Right lobe of liver (tissue), 6 donors: ENCODE measurements at regions not wholly inside any gene's neighbourhood (a gene's known extent, or its start where the extent isn't known, plus 50 kb on each side); places are given as distances from the start of the nearest gene placed in this dataset.

Experiments used
- ATAC-seq, 4 donors: fragments of 200-7000 bp; cut with Tn5 transposase; one replicate each; pipeline ENCODE4 v1.9.1; 2020; ENCODE audit warnings: mild to moderate bottlenecking in 4 of 4, moderate library complexity in 4 of 4
- DNase-seq, 3 donors: peaks; one replicate each; pipeline ENCODE4 v3.0.0-alpha.2; 2020
- H3K27ac ChIP-seq, 3 donors: fragments of 200-600 bp; one replicate each; pipeline ENCODE4 v1.8.0; 2022
- H3K27me3 ChIP-seq, 2 donors: fragments of 200-600 bp; one replicate each; pipeline ENCODE4 v1.8.0; 2022
- H3K36me3 ChIP-seq, 4 donors: fragments of 200-600 bp; sonication (generic) in 1 of 4; one replicate each; pipeline versions ENCODE4 v1.5.1 to v1.8.0; 2017 to 2022; ENCODE audit warnings: control low read depth in 1 of 4
- H3K4me1 ChIP-seq, 4 donors: fragments of 200-600 bp; sonication (generic) in 1 of 4; one replicate each; pipeline versions ENCODE4 v1.5.1 to v1.8.0; 2017 to 2022; ENCODE audit warnings: control low read depth in 1 of 4
- H3K4me3 ChIP-seq, 3 donors: fragments of 200-600 bp; one replicate each; pipeline ENCODE4 v1.8.0; 2022
- H3K9me3 ChIP-seq, 4 donors: fragments of 200-600 bp; sonication (generic) in 1 of 4; one replicate each; pipeline versions ENCODE4 v1.5.1 to v1.8.0; 2017 to 2022; ENCODE audit warnings: control low read depth in 1 of 4
- CTCF ChIP-seq, 4 donors: fragments of 200-600 bp in 3 of 4; fragments of 450-650 bp in 1 of 4; IDR thresholded peaks; one replicate each; pipeline versions ENCODE4 v1.5.1 to v1.8.0; 2016 to 2022; ENCODE audit warnings: antibody characterized with exemption in 4 of 4, mild to moderate bottlenecking in 2 of 4
- POLR2A ChIP-seq: fragments of 450-650 bp; IDR thresholded peaks from one replicate; pipeline ENCODE4 v1.6.1; 2017; ENCODE audit warnings: antibody characterized with exemption, mild to moderate bottlenecking
- WGBS: methylation state at CpG from one replicate; pipeline ENCODE4 v1.1.6; 2018; ENCODE audit warnings: low coverage, low lambda C conversion rate; ENCODE audit not compliant: insufficient coverage; ENCODE audit errors: missing lambda C conversion rate; 5-methylcytosine and 5-hydroxymethylcytosine counted together
- intact Hi-C, 2 donors: fragments of 100-400 bp; cut with DNase I; formaldehyde crosslinking; loops; one replicate each; pipeline versions ENCODE4 v1.11.2 to v1.14.1; 2022
- donor health status: DM: no; HTN: yes; CAD: no.
- donor health status: DM: no; HTN: no; CAD: no.
- donor health status: DM: no; HTN: no; CAD: no.
- donor health status: DM: no; HTN: yes; CAD: no.
- donor health status: DM: no; HTN: yes; CAD: no.

GRCh38 chr4:149955780-149956390 is 122.4 kb upstream of the DCLK2 start:
- H3K4me1 ChIP-seq: no peaks in the 10 kb centered on the region
- no peak overlapping the region for H3K27ac ChIP-seq
- no peak for DNase-seq
- intact Hi-C loops: no loop called here
- no peak overlapping the region for H3K4me3 ChIP-seq
- no peak for ATAC-seq
- 47% methylated on average over 2 of the region's 2 CpGs for WGBS
- no peak for TF ChIP-seq POLR2A
- TF ChIP-seq CTCF (IDR thresholded peaks at IDR 0.05): no peak
- H3K36me3 ChIP-seq: no peaks in the 10 kb centered on the region
- no peaks in the 10 kb centered on the region for H3K9me3 ChIP-seq
- no peaks in the 10 kb centered on the region for H3K27me3 ChIP-seq

- no peak for TF ChIP-seq CTCF (IDR thresholded peaks at IDR 0.05)
- TF ChIP-seq POLR2A: no peak
- Histone ChIP-seq H3K27me3 (no peaks in the 10 kb centered on the region), H3K4me1 (no peaks in the 10 kb centered on the region), H3K4me3 (no peak overlapping the region), H3K36me3 (no peaks in the 10 kb centered on the region), H3K9me3 (no peaks in the 10 kb centered on the region), H3K27ac (no peak overlapping the region)
- DNase-seq: no peak
- no peak for ATAC-seq
- intact Hi-C loops: no loop called here
- WGBS: 63% methylated on average over 3 of the region's 3 CpGs
Observed at GRCh38 chr4:149956678-149957077, 121.6 kb upstream of the DCLK2 start.

DNA sequence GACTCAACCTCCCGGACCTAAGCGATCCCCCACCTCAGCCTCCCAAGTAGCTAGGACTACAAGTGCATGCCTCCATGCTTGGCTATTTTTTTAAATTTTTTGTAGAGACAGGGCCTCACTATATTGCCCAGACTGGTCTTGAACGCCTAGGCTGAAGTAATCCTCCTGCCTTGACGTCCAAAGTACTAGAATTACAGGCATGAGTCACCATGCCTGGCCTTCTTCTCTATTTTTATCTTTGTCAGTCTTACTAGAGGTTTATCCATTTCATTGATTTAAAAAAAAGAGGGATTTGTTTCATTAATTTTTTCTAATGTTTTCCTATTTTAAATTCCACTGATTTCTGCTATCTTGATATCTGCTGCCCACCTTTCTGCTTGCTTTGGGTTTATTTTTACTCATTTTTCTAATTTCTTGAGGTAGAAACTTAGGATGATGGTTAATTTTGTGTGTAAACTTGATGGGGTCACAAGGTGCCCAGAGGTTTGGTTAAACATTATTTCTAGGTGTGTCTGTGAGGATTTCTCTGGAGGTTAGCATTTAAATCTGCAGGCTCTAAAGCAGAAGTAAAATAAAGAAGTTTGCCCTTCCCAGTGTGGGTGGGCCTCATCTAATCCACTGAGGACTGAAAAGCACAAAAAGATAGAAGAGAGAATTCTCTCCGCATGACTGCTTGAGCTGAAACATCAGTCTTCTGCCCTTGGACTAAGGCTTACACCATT is 116.2 kb upstream of the DCLK2 start:
- Histone ChIP-seq H3K27me3 (no peaks in the 10 kb centered on the region), H3K27ac (no peak overlapping the region), H3K4me1 (no peaks in the 10 kb centered on the region), H3K36me3 (no peaks in the 10 kb centered on the region), H3K4me3 (no peak overlapping the region), H3K9me3 (no peaks in the 10 kb centered on the region)
- DNase-seq: no peak
- WGBS: 70% methylated on average over 5 of the region's 5 CpGs
- intact Hi-C loops: no loop called here
- TF ChIP-seq POLR2A (no peak), CTCF (IDR thresholded peaks at IDR 0.05) (no peak)
- no peak for ATAC-seq

GRCh38 chr4:149964001-149964796 is 114.0 kb upstream of the DCLK2 start:
- ATAC-seq (no peak), DNase-seq (no peak)
- H3K27me3 ChIP-seq: no peaks in the 10 kb centered on the region
- no peaks in the 10 kb centered on the region for H3K36me3 ChIP-seq
- TF ChIP-seq POLR2A (no peak), CTCF (IDR thresholded peaks at IDR 0.05) (no peak)
- no peaks in the 10 kb centered on the region for H3K4me1 ChIP-seq
- intact Hi-C loops: no loop called here
- whole genome bisulfite sequencing: 79% methylated on average over 7 of the region's 8 CpGs
- H3K9me3 ChIP-seq: no peaks in the 10 kb centered on the region
- no peak overlapping the region for H3K27ac ChIP-seq
- no peak overlapping the region for H3K4me3 ChIP-seq
